Erythroblast (primary cell): ENCODE measurements at regions not wholly inside any gene's neighbourhood (a gene's known extent, or its start where the extent isn't known, plus 50 kb on each side); places are given as distances from the start of the nearest gene placed in this dataset.
"Not testable (repeated sequence)": the region's sequence is repeated elsewhere in the genome, so short reads cannot be mapped to it uniquely, and the experiment has no call there.

Source experiments
- DNase-seq, 2 experiments: peaks; one replicate each; lab custom pipeline; 2025; lab: John Stamatoyannopoulos, UW
- GATA1 ChIP-seq: IDR thresholded peaks from 2 replicates; pipeline ENCODE4 v1.6.1; 2011; ENCODE audit warnings: low read depth, mild to moderate bottlenecking, control low read depth, low read length, moderate library complexity
- POLR2A ChIP-seq: IDR thresholded peaks from 2 replicates; pipeline ENCODE4 v1.6.1; 2011; ENCODE audit warnings: mild to moderate bottlenecking, low read length

DNA sequence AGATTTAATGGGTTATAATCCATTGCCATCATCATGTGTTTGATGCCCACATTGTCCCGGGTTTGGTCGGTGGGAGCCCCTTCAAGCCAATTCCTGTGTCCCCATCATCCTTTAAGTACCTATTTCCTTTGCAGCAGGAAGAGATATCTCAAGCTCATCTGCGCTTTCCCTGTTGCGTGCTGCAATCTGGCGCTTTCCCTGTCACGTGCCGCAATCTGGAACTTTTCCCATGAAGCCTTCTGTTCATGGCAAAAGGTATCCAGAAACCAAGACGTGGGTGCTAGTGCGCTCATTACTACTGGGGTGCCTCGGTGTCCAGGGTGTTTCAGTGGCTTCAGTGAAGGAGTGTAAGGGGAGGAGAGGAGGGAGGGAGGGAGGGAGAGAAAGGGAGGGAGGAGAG, 174.6 kb upstream of the ZNF469 start:
- TF ChIP-seq POLR2A (no peak), GATA1 (no peak)
- DNase-seq = no peak

- not testable (repeated sequence) for DNase-seq
These were observed 174.0 kb upstream of the ZNF469 start for GRCh38 chr16:88208776-88209175.

GRCh38 chr16:88209579-88209978, 173.2 kb upstream of the ZNF469 start:
- DNase-seq = not testable (repeated sequence)

DNA sequence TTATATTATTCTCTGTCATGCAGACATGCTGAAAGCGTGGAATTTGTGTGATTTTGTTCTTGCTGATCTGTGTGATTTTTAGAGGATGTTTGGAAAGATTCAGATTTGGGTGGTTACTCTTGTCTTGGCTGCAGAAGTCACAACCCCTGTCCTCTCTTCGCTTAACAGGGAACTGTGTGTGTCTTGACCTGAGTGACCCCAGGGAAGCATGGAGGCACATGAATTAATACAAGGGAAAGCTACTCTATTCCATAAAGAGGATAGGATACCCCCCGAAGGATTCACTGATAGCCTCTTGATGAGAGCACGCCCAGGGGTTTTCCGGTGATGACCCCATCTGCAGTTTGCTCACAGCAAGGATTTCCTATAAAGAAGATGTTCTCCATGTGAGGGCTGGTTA, 168.8 kb upstream of the ZNF469 start:
- not testable (repeated sequence) for DNase-seq

DNA sequence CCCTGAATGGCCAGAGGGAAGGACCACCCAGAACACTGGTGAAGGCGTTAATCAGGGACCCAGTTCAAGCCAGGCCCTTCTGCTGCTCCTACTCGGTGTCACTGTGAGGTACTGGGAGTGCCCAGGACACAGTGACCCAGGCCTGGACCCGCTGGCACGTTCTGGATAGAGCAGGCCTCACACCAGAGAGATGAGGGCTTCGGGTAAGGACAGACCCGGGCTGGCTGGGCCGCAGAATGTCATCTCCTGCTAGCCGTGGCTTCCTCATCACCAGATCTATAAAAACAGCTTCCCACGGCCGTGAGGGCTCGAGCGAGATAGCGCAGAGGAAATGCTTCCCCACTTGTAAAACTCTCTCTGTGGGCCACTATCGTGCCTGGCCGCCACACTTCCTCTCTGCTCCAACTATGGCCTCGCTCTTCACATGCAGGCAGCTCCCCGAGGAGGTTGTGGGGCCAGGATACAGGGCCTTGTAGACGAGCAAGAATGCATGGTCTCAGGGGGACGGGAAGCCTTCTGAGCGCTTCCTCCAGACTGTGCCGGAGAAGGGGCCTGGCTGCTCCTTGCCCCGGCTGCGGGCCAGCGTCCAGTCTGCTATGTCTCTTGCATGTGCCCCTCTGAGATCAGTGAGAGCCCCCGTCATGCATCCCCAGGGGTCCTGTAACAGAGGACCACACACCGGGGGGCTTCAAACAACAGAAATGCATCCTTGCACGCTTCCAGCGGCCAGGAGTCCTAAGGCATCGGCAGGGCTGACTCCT, 161.6 kb upstream of the ZNF469 start:
- not testable (repeated sequence) for DNase-seq

DNA sequence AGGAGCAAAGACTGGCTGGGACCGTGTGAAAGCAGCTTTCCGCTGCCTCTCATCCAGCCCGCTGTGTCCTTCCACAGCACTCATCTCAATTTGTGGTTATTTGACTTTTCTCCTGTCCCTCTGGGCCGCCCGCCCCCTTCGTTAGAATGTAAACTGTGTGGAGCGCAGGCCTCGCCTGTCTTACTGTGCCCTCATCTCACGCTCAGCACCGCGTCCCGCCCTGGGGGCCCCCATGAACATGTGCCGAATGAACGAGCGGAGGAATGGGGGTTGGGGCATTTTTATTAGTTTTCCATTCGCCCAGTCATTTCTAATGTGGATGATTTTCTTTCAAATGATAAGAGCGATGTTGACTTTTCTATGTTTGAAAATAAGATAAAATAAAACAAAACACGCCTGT, 159.1 kb upstream of the ZNF469 start:
- not testable (repeated sequence) for DNase-seq

- DNase-seq = not testable (repeated sequence)
These were observed 158.4 kb upstream of the ZNF469 start for GRCh38 chr16:88224131-88224898.

DNA sequence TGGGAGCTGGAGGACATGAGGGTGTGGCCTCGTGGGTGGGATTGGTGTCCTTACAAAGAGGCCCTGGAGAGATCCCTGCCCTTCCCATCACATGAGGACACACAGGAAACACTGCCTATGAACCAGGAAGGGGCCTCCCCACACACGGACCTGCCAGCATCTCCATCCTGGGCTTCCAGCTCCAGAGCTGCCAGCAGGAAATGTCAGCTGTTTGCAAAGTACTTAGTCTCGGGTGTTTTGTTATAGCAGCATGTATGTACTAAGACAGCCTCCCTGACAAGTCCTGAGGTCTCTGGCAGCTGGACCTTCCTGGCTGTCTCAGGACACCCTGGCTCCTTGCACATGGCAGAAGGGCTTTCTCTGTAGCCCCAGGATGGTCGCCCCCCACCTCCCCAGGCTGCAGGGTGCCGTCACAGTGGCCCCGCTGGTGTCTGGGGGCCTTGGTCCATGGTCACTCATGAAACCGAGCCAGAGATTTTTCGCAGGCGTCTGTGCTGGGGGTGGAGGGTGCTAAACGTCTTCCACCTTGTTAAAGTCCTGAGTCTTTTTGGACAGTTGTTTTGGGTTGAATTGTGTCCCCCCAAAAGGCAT, 157.0 kb upstream of the ZNF469 start:
- DNase-seq = not testable (repeated sequence)

DNA sequence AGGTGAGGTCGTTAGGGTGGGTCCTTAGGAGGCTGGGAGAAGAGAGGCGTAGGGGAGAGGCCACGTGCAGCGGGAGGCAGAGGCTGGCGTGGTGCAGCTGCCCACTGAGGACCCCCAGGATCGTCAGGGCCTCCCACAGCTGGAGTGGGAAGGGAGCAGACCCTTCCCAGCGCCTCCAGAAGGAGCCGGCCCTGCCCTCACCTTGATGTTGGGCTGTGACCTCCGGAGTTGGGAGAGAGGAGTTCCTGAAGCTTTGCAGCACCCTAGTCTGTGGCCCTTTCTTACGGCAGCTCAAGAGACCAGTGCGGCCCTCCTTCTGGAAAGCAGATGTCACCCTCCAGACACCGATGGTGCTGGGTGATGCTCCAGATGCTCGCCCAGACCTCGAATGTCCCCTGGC, 156.5 kb upstream of the ZNF469 start:
- DNase-seq = not testable (repeated sequence)

GRCh38 chr16:88227026-88227721, 155.6 kb upstream of the ZNF469 start:
- not testable (repeated sequence) for DNase-seq

DNA sequence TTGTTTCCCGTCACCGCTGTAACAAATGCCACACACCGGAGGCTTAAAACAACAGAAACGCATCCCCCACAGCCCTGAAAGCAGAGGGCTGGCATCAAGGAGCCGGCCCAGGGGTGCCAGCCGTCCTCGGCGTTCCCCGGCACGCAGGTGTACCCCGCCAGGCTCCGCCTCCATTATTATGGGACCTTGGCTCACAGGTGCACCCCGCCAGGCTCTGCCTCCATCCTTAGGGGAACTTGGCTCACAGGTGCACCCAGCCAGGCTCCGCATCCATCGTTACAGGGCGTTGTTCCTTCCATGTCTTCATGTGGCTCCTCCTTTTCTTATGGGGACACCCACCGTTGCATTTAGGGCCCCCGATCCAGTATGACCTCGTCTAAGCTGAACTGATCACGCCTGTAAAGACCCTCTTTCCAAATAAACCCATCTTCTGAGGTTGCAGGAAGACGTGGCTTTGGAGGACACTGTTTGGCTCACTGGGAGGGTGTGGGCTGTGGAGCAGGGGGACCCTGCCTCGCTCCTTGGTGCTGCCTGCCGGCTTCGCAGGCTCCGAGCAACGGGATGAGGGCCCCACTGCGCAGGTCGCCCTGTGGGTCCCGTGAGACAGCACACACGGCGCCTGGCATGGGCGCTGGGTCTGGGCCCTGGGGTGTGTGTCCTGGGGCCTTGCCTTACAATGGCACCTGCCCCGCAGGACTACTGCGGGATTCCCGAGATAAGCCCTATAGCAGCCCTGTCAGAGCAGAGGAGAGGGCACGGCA, 154.9 kb upstream of the ZNF469 start:
- DNase-seq = not testable (repeated sequence)

- DNase-seq = not testable (repeated sequence)
These were observed 154.0 kb upstream of the ZNF469 start for GRCh38 chr16:88228751-88229150.

- DNase-seq = not testable (repeated sequence)
These were observed 153.0 kb upstream of the ZNF469 start for GRCh38 chr16:88229710-88230109.

- not testable (repeated sequence) for DNase-seq
These were observed 152.3 kb upstream of the ZNF469 start for GRCh38 chr16:88230276-88230966.

DNA sequence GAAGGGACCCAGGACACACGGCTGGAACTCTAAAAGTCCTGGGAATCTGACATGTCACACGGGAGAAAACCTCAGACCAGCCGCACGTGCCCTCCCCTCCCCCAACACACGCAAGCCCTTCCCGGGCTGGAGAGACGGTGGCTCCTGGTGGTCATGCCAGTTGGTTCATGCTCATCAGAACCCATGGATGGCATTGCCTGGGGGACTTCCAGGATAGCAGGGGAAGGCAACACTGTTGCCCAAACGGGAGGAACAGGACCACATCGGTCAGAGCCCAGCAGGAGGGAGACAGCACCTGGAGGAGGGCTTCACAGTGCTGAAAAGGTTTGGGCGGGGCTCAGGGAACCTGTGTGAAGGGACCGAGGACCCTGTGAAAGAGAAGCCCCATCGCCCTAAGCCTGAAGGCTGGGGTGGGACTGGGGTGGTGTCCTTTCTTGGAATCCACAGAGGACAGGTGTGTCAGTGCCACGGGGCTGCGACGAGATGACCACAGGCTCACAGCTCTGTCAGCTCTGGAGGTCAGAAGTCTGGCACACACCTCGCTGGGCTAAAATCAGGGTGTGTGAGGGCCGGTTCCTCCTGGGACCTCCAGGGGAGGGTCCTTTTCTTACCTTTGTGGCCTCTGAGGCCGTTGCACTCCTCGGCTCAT, 151.7 kb upstream of the ZNF469 start:
- DNase-seq = not testable (repeated sequence)

DNA sequence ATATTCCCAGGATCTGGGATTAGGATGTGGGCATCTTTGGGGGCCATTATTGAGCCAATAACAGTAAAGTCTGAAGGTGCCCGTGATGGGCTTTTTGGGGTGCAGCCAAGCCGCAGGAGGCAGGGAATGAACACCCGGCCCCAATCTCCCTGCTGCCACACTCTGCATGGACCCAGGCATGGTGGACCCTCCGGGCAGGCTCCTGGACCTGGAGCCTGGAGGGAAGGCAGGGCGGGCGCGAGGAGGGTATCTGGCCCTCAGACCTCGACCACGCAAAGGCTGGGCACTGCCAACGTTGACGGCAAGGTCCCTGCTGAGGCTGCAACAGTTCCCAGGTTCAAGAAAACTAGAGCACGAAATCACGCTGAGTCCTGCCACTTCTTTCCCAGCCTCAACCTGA, 150.9 kb upstream of the ZNF469 start:
- not testable (repeated sequence) for DNase-seq

DNA sequence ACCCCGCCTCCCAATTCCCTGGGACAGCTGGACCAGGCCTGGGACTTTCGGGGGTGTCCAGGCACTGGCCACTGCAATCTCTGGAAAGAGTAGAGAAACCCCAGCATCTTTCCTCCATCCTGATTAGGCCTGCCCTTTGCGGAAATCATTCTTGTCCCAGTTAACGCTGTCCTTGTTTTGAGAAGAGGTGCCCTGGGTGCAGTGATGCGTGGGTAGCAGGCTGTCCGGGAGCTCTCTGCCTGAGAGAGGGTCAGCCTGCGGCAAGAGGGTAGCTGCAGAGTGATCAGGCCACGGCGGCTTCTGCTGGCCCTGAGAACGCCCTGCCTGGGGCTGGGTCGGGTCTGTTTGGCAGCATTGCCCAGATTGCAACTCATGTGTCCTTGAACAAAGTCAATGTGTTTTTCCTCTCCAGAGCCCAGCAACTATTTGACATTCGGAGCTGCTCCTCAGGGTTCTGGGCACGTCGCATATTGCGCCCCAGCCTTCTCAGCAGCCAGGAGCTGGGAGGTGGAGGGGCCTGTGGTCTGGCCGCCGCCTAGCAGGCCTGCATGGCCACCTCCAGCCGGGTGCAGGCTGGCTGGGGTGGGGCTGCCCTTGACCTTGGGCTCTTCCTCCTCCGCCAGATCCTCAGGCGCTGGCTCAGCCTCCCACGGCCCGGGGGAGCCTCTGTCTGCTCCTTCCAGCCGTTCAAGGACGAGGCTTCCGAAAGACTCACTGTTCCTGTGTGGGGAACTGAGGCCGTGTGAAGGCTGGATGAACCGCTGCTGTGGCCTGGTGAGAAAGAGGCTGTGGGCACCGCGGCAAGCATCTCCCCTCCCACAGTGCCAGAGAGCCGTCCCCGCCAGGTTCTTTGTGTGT, 150.1 kb upstream of the ZNF469 start:
- DNase-seq = not testable (repeated sequence)

GRCh38 chr16:88233621-88234420, 148.9 kb upstream of the ZNF469 start:
- not testable (repeated sequence) for DNase-seq
